ENCODE measurements at regions not wholly inside any gene's neighbourhood (a gene's known extent, or its start where the extent isn't known, plus 50 kb on each side); places are given as distances from the start of the nearest gene placed in this dataset.

DNA sequence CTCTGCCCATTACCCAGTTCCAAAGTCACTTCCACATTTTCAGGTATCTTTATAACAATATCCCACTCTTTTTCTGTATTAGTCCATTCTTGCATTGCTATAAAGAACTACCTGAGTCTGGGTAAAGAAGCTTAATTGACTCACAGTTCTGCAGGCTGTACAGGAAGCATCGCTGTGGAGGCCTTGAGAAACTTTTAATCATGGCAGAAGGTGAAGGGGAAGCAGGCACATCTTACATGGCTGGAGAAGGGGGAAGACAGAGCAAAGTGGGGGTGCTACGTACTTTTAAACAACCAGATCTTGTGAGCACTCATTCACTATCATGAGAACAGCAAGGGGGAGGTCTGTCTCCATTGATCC lies 85.4 kb upstream of the MAP4K3 start:
- H3K4me3 ChIP-seq (ENCODE audit: low read length, poor library complexity, severe bottlenecking) = no peak overlapping the region
- H4K20me1 ChIP-seq (ENCODE audit: insufficient read depth, low read length, poor library complexity, severe bottlenecking) = no peaks in the 10 kb centered on the region
- H3K79me2 ChIP-seq (ENCODE audit: insufficient read depth, low read length) = no peaks in the 10 kb centered on the region
- H3K36me3 ChIP-seq (ENCODE audit: insufficient read depth, low read length) = no peaks in the 10 kb centered on the region
- no peaks in the 10 kb centered on the region for H3K9me2 ChIP-seq (replicated peaks; ENCODE audit: low read depth, low read length)
- no peak overlapping the region for H2AFZ ChIP-seq (ENCODE audit: low read length)
- H3F3A ChIP-seq (ENCODE audit: low read depth) = no peaks in the 10 kb centered on the region
- no peak overlapping the region for H3K4me2 ChIP-seq (ENCODE audit: low read depth, low read length, poor library complexity, severe bottlenecking)
- no peaks in the 10 kb centered on the region for H3K9me3 ChIP-seq (ENCODE audit: insufficient read depth, low read depth, low read length)
- no peaks in the 10 kb centered on the region for H3K4me1 ChIP-seq (ENCODE audit: insufficient read depth, low read length, poor library complexity, severe bottlenecking)
- H3K27me3 ChIP-seq (ENCODE audit: insufficient read depth, low read length, poor library complexity, severe bottlenecking) = no peaks in the 10 kb centered on the region
- TF ChIP-seq, protein P1, sequence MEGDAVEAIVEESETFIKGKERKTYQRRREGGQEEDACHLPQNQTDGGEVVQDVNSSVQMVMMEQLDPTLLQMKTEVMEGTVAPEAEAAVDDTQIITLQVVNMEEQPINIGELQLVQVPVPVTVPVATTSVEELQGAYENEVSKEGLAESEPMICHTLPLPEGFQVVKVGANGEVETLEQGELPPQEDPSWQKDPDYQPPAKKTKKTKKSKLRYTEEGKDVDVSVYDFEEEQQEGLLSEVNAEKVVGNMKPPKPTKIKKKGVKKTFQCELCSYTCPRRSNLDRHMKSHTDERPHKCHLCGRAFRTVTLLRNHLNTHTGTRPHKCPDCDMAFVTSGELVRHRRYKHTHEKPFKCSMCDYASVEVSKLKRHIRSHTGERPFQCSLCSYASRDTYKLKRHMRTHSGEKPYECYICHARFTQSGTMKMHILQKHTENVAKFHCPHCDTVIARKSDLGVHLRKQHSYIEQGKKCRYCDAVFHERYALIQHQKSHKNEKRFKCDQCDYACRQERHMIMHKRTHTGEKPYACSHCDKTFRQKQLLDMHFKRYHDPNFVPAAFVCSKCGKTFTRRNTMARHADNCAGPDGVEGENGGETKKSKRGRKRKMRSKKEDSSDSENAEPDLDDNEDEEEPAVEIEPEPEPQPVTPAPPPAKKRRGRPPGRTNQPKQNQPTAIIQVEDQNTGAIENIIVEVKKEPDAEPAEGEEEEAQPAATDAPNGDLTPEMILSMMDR (conservative IDR thresholded peaks at IDR 0.05; ENCODE audit: low read length) = no peak
- TF ChIP-seq EZH2phosphoT487 (IDR thresholded peaks at IDR 0.05; ENCODE audit: borderline replicate concordance) = no peak
- H3K9ac ChIP-seq (ENCODE audit: low read depth, low read length, poor library complexity, severe bottlenecking) = no peak overlapping the region

DNA sequence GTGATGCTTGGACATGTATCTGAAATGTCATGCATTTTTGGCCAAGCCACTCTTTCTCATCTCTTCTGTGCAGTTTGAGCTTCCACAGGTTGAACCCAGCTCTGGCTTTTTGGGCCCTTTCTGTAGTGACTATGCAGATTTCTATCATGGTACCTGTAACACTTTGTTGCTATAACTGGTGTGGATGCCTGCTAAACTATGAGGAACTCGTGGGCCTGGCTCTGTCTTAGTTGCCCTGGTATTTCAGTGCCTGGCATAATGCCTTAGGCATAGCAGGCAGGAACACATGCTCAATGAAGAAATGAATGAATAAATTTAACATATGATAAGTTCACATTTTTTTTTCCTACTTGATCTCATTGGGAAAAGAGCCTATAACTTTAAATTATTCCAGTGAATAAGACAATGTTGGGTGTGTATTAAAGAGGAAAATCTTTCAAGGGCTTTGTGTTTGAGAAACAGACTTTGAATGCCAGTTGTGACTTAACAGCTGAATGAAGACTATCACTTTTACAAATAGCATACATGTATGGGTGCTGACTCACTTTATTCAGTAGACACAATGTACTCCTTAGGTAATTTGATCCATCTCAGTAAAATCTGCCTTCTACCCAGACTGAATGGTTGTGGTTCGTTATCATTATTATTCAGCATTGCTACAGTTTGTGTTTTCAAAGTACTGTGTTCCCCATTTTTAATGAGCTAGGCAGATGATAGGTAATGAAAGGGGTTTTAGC lies 86.4 kb upstream of the MAP4K3 start:
- no peaks in the 10 kb centered on the region for H3K27me3 ChIP-seq (ENCODE audit: insufficient read depth, low read length, poor library complexity, severe bottlenecking)
- H3K9me2 ChIP-seq (replicated peaks; ENCODE audit: low read depth, low read length) = no peaks in the 10 kb centered on the region
- H3F3A ChIP-seq (ENCODE audit: low read depth) = no peaks in the 10 kb centered on the region
- H3K4me1 ChIP-seq (ENCODE audit: insufficient read depth, low read length, poor library complexity, severe bottlenecking) = no peaks in the 10 kb centered on the region
- no peaks in the 10 kb centered on the region for H4K20me1 ChIP-seq (ENCODE audit: insufficient read depth, low read length, poor library complexity, severe bottlenecking)
- no peak overlapping the region for H3K9ac ChIP-seq (ENCODE audit: low read depth, low read length, poor library complexity, severe bottlenecking)
- no peak overlapping the region for H3K4me3 ChIP-seq (ENCODE audit: low read length, poor library complexity, severe bottlenecking)
- TF ChIP-seq EZH2phosphoT487 (IDR thresholded peaks at IDR 0.05; ENCODE audit: borderline replicate concordance) = no peak
- TF ChIP-seq, protein P1 (conservative IDR thresholded peaks at IDR 0.05; ENCODE audit: low read length) = no peak
- no peak overlapping the region for H2AFZ ChIP-seq (ENCODE audit: low read length)
- H3K36me3 ChIP-seq (ENCODE audit: insufficient read depth, low read length) = no peaks in the 10 kb centered on the region
- no peaks in the 10 kb centered on the region for H3K79me2 ChIP-seq (ENCODE audit: insufficient read depth, low read length)
- no peak overlapping the region for H3K4me2 ChIP-seq (ENCODE audit: low read depth, low read length, poor library complexity, severe bottlenecking)
- H3K9me3 ChIP-seq (ENCODE audit: insufficient read depth, low read depth, low read length) = no peaks in the 10 kb centered on the region

DNA sequence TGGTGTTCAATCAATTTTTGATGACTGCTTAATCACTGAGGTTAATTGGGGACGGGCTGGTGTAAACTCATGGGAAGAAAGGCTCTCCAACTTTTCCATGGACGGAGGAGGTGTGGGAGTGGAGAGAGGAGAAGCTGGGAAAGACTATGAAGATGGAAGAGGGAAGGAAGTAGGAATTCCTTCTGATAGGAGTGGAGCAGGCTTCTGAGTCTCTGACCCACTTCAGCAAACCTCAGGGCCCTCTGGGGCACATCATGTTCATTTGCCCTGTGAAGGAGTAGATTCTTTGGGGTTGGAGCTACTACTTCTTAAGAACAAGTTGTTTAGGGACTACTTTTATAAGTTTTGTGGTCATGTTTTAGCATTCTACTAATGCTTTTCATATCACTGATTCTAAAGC lies 87.0 kb upstream of the MAP4K3 start:
- no peaks in the 10 kb centered on the region for H3F3A ChIP-seq (ENCODE audit: low read depth)
- no peaks in the 10 kb centered on the region for H3K9me3 ChIP-seq (ENCODE audit: insufficient read depth, low read depth, low read length)
- no peaks in the 10 kb centered on the region for H3K9me2 ChIP-seq (replicated peaks; ENCODE audit: low read depth, low read length)
- no peak overlapping the region for H2AFZ ChIP-seq (ENCODE audit: low read length)
- H3K4me2 ChIP-seq (ENCODE audit: low read depth, low read length, poor library complexity, severe bottlenecking) = no peak overlapping the region
- H4K20me1 ChIP-seq (ENCODE audit: insufficient read depth, low read length, poor library complexity, severe bottlenecking) = no peaks in the 10 kb centered on the region
- no peaks in the 10 kb centered on the region for H3K36me3 ChIP-seq (ENCODE audit: insufficient read depth, low read length)
- H3K9ac ChIP-seq (ENCODE audit: low read depth, low read length, poor library complexity, severe bottlenecking) = no peak overlapping the region
- H3K4me3 ChIP-seq (ENCODE audit: low read length, poor library complexity, severe bottlenecking) = no peak overlapping the region
- no peak for TF ChIP-seq EZH2phosphoT487 (IDR thresholded peaks at IDR 0.05; ENCODE audit: borderline replicate concordance)
- TF ChIP-seq, protein P1 (conservative IDR thresholded peaks at IDR 0.05; ENCODE audit: low read length) = no peak
- H3K27me3 ChIP-seq (ENCODE audit: insufficient read depth, low read length, poor library complexity, severe bottlenecking) = no peaks in the 10 kb centered on the region
- no peaks in the 10 kb centered on the region for H3K4me1 ChIP-seq (ENCODE audit: insufficient read depth, low read length, poor library complexity, severe bottlenecking)
- no peaks in the 10 kb centered on the region for H3K79me2 ChIP-seq (ENCODE audit: insufficient read depth, low read length)

Measured in Loucy (cell line).